ENCODE measurements at regions not wholly inside any gene's neighbourhood (a gene's known extent, or its start where the extent isn't known, plus 50 kb on each side); places are given as distances from the start of the nearest gene placed in this dataset.
A peak's percentile ranks its signal among the peaks of the same experiment; 100 is the strongest.

DNA sequence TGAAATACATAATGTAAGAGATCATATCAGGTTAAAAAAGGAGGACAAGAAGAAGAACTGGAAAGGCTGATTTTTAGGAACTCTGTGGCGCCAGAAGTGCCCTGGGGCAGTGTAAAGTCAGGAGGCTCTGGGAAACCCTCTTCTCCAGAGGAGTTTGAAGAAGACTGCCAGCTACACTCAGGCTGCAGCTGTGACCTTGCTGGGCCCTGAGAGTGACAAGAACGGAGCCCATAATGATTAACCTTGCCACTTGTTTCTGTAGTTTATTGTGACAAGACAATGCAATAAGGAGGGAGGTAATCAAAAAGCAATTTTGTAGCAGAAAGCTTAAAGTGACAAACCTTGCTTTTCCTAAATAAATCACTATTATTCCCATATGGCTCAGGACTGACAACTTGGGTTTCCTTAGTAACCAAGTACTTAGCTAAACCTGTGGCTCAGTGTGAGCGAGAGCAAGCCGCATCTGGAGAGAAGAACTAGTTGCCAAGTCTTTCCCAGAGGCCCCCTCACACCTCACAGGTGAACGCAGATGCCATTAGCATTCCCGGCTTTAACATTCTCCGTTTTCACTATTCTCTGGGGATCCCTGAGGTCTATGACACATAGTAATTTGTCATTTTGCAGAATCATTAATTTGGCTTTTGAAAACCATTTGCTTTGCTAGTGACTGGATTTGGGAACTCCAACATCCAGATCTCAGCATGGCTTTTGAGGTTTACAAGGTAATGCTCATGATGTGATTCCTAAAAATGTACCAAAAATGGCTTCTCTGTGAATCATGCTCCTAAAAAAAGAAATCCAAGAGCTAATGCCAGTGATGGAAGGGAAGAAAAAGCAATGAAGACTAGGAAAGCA lies 115.9 kb downstream of the OMA1 start:
- no peak for DNase-seq

- DNase-seq: no peak
Measured at GRCh38 chr1:58426918-58427317, 119.6 kb downstream of the OMA1 start.

DNA sequence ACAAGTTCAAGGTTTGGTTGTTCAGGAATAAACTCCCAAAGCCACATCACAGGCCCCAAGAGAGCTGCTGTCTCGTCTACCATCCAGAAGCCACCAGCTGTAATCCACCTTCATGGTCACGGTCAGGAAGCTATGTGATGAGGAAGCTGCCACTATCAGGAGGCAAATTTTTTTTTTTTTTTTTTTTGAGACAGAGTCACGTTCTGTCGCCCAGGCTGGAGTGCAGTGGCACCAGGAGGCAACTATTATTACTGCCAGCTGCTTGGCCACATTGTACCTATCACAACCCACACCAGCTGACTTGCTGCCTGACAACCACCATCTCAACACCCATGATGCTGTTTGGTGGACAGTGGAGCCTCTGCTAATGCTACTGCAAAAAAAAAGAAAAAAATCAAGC lies 124.1 kb downstream of the OMA1 start:
- DNase-seq: no peak

- DNase-seq: no peak
Measured at GRCh38 chr1:58418283-58419228, 128.0 kb downstream of the OMA1 start.

GRCh38 chr1:58412071-58412580 lies 134.4 kb downstream of the OMA1 start:
- DNase-seq: no peak

DNA sequence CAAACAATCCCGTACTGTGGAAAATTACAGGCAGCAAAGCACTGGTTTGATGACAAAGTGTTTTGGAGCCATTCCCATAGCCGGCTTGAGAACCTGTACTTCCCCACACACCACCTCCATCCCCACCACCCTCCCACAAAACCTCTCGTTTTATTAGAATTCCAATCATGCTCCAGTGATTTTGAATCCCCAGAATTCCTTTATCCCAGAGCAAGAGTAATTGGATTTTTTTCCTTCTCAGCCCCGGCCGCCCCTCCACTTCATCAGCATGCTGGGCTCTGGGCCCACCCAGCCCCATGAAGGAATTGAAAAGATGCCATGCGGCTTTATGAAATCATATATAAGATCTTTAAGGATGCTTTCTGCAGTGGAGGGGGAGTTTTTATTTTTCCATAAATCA lies 136.6 kb downstream of the OMA1 start:
- DNase-seq: peak; percentile 56

DNA sequence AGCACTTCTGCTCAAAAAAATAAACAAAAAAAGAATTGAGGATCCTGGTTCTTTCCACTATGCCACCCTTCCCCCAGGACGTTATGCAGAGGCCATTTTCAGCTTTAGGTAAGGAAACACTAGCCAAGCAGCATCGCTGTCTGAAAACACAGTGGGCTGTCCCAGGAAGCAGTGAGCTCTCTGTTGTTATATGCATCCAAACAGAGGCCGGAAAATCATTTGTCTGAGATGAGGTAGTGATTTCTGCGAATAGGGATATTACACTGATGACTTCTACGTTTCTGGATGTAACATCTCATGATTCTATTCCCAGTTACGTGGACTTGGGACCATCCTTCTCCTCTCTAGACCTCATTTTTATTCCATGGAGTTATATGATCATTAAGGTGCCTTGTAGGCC lies 137.2 kb downstream of the OMA1 start:
- DNase-seq: no peak

DNA sequence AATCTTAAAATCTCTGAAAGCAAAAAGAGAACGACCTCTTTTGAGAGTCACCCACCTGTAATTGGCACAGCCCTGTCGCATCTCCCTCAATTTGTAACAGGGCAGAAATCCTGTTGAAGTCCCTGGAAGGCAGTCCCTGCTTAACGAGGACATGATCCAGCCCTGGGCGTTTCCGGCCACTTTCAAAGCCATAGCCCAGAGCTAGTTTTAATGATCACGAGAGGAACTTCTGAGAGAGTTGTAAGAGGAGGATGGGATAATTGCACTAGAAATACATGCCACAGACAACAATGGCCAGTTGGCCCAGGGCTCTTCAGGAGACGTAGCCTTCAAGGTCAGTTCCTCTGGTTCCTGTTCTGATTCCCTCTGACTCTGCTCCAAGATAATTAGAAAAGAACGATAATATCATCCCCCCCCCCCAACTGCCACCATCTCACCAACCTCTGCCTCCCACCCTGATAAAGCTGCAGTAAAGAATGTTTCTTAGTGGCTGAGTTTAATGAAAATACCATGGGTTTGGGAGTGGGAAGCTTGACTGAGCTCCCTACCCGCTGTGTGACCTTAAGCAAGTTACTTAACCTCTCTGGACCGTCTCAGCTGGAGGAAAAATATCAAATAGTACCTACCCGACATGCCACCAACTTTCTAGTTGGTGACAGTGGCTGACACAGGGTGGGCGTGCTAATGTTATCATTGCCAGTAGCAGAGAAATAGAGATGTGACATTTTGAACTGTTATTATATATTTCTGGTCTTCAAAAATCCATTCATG lies 140.0 kb downstream of the OMA1 start:
- DNase-seq: no peak

DNA sequence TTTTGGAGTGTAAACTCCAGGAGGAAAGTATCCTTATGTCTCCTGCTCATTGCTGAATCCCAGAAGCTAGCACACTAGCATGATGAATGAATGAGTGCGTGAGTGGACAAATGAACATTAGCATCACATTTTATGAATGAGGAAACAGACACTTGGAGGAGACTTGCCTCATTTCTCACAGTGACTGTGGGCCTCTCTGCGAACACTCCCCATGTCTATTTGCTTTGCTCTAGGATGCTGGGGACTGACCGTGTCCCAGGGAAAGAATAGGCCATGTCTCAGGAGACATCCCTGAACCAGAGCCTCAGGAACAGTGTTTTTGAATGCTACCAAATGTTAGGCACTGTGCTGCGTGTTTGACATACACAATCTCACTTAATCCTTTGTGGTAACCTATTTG lies 140.9 kb downstream of the OMA1 start:
- DNase-seq: no peak

DNA sequence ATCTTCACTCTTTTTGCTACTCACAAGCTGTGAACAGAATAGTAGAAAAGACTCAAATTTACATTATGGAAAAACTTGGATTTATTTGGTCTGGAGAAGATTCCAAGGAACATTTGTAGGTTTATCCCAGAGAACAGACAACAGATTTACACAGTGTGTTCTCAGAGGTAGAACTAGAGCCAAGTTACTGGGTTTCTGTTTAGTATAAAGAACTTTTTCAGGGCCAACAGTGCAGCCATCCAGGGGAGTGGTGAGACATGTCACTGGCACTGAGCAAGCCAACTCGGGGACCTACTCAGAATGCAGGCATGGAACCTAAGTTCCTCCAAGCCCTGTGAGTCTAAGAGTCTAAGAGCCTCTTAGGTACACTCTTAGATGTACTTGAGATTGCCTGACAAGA lies 142.6 kb downstream of the OMA1 start:
- DNase-seq: no peak

DNA sequence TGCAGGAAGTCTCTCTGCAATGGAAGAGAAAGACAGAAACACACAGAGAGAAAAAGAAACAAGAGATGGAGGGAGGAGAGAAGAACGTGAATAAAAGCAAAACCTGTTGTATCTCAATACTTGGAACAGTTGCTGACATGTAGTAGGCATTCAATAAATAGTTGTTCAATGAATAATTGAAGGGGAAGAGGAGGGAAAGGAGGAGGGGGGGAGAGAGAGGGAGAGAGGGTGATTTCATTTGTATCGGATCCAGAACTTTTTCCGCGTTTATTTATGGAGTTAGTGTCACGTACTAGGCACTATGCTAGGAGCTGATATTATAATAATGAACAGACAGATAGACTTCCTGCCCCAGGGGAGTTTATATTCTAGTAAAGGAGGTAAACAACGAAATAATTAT lies 144.1 kb downstream of the OMA1 start:
- peak; percentile 2 for DNase-seq

DNA sequence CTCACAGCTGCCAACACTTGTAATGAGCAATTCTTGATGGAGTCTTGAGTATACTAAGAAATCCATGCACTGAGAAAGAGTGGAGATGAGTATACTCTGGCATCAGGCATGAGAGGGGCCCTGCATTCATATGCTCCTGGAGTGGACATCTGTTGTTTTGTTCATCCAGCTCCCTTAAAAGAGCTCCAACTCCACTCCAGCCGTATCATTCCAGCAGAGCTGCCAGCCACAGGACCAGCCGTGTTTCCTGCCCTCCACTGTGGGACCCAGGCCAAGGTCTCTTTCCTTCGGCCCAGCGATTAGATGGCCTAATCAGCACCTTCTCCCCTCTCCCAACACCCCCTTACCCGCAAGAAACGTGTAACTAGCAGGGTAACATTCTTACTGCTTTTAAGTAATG lies 144.5 kb downstream of the OMA1 start:
- no peak for DNase-seq

- no peak for DNase-seq
Measured at GRCh38 chr1:58399176-58399575, 147.3 kb downstream of the OMA1 start.

DNA sequence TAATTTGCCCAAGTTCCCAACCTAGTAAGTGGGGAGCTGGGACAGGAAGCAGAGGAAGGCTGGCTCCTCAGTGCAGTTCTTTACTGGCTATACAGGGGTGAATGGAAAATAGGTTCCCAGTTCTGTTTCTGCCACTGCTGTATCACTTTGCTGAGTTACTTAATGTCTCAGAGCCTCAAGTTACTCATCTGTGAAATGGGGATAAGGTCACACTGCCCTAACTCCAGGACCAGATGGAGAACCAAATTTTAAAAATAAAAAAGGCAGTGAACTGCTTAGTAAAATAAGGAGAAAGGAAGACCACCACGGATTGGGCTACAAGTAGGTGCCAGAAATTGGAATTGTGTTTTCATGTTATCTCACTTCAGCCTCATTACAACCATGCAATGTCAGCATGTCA lies 147.8 kb downstream of the OMA1 start:
- DNase-seq: no peak

DNA sequence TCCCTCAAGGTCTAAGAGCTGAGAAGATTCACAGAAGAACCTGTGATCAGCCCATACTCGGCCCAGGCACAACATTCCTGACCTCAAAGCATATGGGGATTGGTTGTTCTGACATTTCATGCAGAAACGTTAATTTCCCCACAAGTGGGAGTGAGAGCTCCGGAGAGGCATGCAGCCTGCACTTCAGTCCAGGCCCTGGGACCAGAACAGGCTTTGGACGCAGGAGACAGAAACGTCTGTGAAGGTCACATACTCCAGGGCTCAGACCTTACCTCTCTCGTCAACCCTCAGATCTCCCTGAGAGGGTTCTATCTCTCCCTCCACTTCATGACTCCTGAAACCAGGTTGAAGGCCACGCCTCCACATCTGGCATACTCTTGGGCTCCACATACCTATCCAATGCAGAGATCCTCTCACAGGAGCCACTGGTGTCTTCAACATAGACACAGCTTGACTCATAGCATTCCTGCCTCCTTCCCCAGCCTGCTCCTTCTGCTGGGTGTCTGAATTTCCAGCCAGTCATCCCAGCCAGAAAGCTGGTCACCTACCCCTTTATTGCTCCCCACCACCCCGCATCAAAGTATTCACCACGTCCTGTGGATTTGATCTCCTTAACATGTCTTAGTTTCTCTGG lies 149.2 kb downstream of the OMA1 start:
- DNase-seq: peak; percentile 27

GRCh38 chr1:58396150-58396549 lies 150.4 kb downstream of the OMA1 start:
- no peak for DNase-seq

DNA sequence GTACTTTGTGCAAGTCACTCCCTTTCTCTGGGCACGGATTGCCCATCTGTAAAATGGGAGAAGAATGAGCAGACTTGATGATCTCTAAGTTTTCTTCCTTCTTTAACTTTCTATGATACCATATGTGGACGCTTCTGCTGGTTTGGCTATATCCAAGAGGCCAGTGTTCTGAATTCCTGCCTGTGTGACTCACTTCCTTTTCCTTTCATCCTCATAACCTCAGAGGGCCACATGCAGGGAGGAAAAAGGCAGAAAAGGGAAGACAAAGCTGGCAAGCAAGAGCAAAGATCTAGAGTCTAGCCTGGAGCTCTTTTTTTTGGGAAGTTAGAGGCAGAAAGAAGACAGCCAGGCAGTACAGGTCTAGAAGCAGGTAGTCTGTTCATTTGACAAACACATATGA lies 151.2 kb downstream of the OMA1 start:
- DNase-seq: peak; percentile 38

GRCh38 chr1:58392083-58392482 lies 154.4 kb downstream of the OMA1 start:
- DNase-seq: no peak

GRCh38 chr1:58391514-58391913 lies 155.0 kb downstream of the OMA1 start:
- no peak for DNase-seq

- no peak for DNase-seq
Measured at GRCh38 chr1:58391056-58391455, 155.5 kb downstream of the OMA1 start.

DNA sequence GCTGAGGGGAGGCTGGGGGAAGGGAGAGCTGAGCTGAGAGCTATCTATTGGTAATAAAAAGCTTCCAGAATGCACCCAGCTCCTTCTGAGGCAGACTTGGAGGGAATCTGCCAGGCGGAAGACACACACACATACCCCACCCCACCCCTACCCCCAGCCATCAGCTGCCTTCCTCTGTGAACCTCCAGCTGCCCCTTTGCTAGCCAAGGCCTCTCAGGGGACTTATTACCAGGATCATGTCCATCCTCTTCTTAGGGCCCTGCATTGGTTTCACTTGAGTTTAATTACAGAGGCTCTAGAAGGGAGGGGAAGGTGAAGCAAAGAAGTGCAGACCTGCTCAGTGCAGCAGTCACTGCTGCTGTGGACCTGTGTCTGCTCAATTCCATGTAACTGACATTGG lies 156.4 kb downstream of the OMA1 start:
- DNase-seq: no peak

- DNase-seq: no peak
Measured at GRCh38 chr1:58380345-58380744, 166.2 kb downstream of the OMA1 start.
